GM23338 (cell line): ENCODE measurements at regions not wholly inside any gene's neighbourhood (a gene's known extent, or its start where the extent isn't known, plus 50 kb on each side); places are given as distances from the start of the nearest gene placed in this dataset.

ENCODE experiments used
- ATAC-seq: fragments of 200-7000 bp; cut with Tn5 transposase; 3 replicates; pipeline ENCODE4 v1.9.1; 2020
- DNase-seq: peaks from one replicate; pipeline ENCODE4 v3.0.0-alpha.2; 2015; ENCODE audit warnings: low spot score
- H2AFZ ChIP-seq: fragments of 200-600 bp; sonication (generic); 2 replicates; pipeline ENCODE4 v1.8.0; 2016; ENCODE audit warnings: antibody characterized with exemption, mild to moderate bottlenecking, moderate library complexity
- H3F3A ChIP-seq: fragments of 200-600 bp; sonication (generic); replicated peaks from 2 replicates; pipeline ENCODE4 v1.8.0; 2017; ENCODE audit warnings: antibody characterized with exemption, mixed run types, low read depth
- H3K27ac ChIP-seq: fragments of 200-600 bp; sonication (generic); 2 replicates; pipeline ENCODE4 v1.6.1; 2016; ENCODE audit warnings: low read depth
- H3K27me3 ChIP-seq: fragments of 200-600 bp; sonication (generic); 2 replicates; pipeline ENCODE4 v1.8.0; 2016; ENCODE audit warnings: mild to moderate bottlenecking, mixed run types, moderate library complexity; ENCODE audit not compliant: insufficient read depth
- H3K36me3 ChIP-seq: fragments of 200-600 bp; sonication (generic); 2 replicates; pipeline ENCODE4 v1.8.0; 2016; ENCODE audit warnings: mild to moderate bottlenecking; ENCODE audit not compliant: insufficient read depth
- H3K4me1 ChIP-seq: fragments of 200-600 bp; sonication (generic); 2 replicates; pipeline ENCODE4 v1.8.0; 2016; ENCODE audit warnings: mild to moderate bottlenecking, moderate library complexity; ENCODE audit not compliant: insufficient read depth
- H3K4me2 ChIP-seq: fragments of 200-600 bp; sonication (generic); 2 replicates; pipeline ENCODE4 v1.7.1; 2017; ENCODE audit warnings: mixed run types
- H3K4me3 ChIP-seq: fragments of 200-600 bp; sonication (generic); 2 replicates; pipeline ENCODE4 v1.6.1; 2016; ENCODE audit warnings: mixed run types
- H3K79me2 ChIP-seq: fragments of 200-600 bp; sonication (generic); replicated peaks from 2 replicates; pipeline ENCODE4 v1.8.0; 2017; ENCODE audit warnings: mild to moderate bottlenecking; ENCODE audit not compliant: insufficient read depth
- H3K9me2 ChIP-seq: fragments of 200-600 bp; sonication (generic); 2 replicates; pipeline ENCODE4 v1.8.0; 2017; ENCODE audit not compliant: insufficient read depth
- H4K20me1 ChIP-seq: fragments of 200-600 bp; sonication (generic); replicated peaks from 2 replicates; pipeline ENCODE4 v1.8.0; 2017; ENCODE audit warnings: mild to moderate bottlenecking; ENCODE audit not compliant: insufficient read depth
- H3K27ac Mint-ChIP-seq: 2 replicates; pipeline ENCODE4 v1.8.0; 2020; ENCODE audit warnings: inconsistent platforms, mild to moderate bottlenecking, moderate library complexity, mixed read lengths
- H3K27me3 Mint-ChIP-seq: 3 replicates; pipeline ENCODE4 v1.8.0; 2022; ENCODE audit warnings: low read depth, mild to moderate bottlenecking, moderate library complexity, mixed read lengths, inconsistent platforms; ENCODE audit not compliant: insufficient read depth, poor library complexity
- H3K36me3 Mint-ChIP-seq: 3 replicates; pipeline ENCODE4 v1.8.0; 2021; ENCODE audit warnings: low read depth, mild to moderate bottlenecking, inconsistent platforms, moderate library complexity, mixed read lengths
- H3K4me1 Mint-ChIP-seq: 3 replicates; pipeline ENCODE4 v1.8.0; 2020; ENCODE audit warnings: mild to moderate bottlenecking, inconsistent platforms, mixed read lengths
- H3K4me3 Mint-ChIP-seq: 3 replicates; pipeline ENCODE4 v1.8.0; 2021; ENCODE audit warnings: moderate library complexity, mild to moderate bottlenecking, inconsistent platforms, mixed read lengths
- H3K9me3 Mint-ChIP-seq: 3 replicates; pipeline ENCODE4 v1.8.0; 2020; ENCODE audit warnings: moderate library complexity, mild to moderate bottlenecking, inconsistent platforms, mixed read lengths
- EZH2phosphoT487 ChIP-seq: fragments of 200-600 bp; sonication (generic); IDR thresholded peaks from one replicate; pipeline ENCODE4 v1.8.1; 2018; ENCODE audit warnings: antibody characterized with exemption; ENCODE audit not compliant: unreplicated experiment
- NANOG ChIP-seq: IDR thresholded peaks from 2 replicates; pipeline ENCODE4 v1.6.1; 2016; ENCODE audit warnings: antibody characterized with exemption, borderline replicate concordance
- POLR2AphosphoS5 ChIP-seq: IDR thresholded peaks from 2 replicates; pipeline ENCODE4 v1.6.1; 2016; ENCODE audit warnings: antibody characterized with exemption, low read depth
- REST ChIP-seq: IDR thresholded peaks from one replicate; pipeline ENCODE4 v1.6.1; 2018; ENCODE audit warnings: antibody characterized with exemption; ENCODE audit not compliant: unreplicated experiment
- ZNF331 ChIP-seq: fragments of 250-450 bp; sonication (Bioruptor Pico); IDR thresholded peaks from 2 replicates; pipeline ENCODE4 v1.5.0; 2020; ENCODE audit warnings: low read depth, mild to moderate bottlenecking, moderate library complexity
- ZNF462 ChIP-seq: fragments of 250-450 bp; sonication (Bioruptor Pico); IDR thresholded peaks from 2 replicates; pipeline ENCODE4 v1.5.0; 2020; ENCODE audit warnings: mild to moderate bottlenecking, moderate library complexity

- Mint-ChIP-seq H3K36me3 (no peaks in the 10 kb centered on the region), H3K27ac (no peak overlapping the region), H3K27me3 (no peaks in the 10 kb centered on the region), H3K9me3 (no peaks in the 10 kb centered on the region), H3K4me3 (no peak overlapping the region), H3K4me1 (no peaks in the 10 kb centered on the region; the same call in 2 of the 3 replicates)
- Histone ChIP-seq H4K20me1 (no peaks in the 10 kb centered on the region), H2AFZ (no peak overlapping the region), H3K27ac (no peak overlapping the region), H3K4me2 (no peak overlapping the region), H3K79me2 (no peaks in the 10 kb centered on the region), H3K27me3 (no peaks in the 10 kb centered on the region), H3K4me1 (no peaks in the 10 kb centered on the region), H3K36me3 (no peaks in the 10 kb centered on the region), H3K9me2 (no peaks in the 10 kb centered on the region), H3F3A (no peaks in the 10 kb centered on the region), H3K4me3 (no peak overlapping the region)
- no peak for TF ChIP-seq EZH2phosphoT487
- TF ChIP-seq ZNF462 (CRISPR knock-in tag) = no peak
- TF ChIP-seq POLR2AphosphoS5 = no peak
- no peak for TF ChIP-seq REST
- TF ChIP-seq NANOG = no peak
- TF ChIP-seq ZNF331 (CRISPR knock-in tag) = no peak
- no peak for ATAC-seq
- DNase-seq = no peak
These were observed 67.7 kb upstream of the C1orf87 start for GRCh38 chr1:60141276-60141675.
